ENCODE measurements at regions not wholly inside any gene's neighbourhood (a gene's known extent, or its start where the extent isn't known, plus 50 kb on each side); places are given as distances from the start of the nearest gene placed in this dataset.

DNA sequence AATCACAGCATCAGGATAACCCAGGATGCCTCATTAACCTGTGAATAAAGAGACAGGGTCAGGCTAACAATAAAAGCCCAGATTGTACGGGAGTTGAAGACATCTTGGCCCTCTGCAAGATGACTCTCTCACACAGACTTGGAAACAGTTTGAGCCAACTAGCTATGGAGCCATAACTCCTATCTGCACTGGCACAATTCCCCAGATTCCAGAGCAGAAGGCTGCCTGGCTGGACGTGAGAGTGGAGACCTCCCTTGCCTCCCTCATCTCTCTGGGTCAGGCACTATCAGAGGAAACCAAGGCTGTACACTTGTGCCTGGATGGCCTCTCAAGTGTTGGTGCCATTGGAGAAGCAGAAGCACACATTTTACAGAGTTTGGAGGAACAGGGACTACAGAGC, 312.6 kb downstream of the THBS2 start:
- TF ChIP-seq, protein P1, sequence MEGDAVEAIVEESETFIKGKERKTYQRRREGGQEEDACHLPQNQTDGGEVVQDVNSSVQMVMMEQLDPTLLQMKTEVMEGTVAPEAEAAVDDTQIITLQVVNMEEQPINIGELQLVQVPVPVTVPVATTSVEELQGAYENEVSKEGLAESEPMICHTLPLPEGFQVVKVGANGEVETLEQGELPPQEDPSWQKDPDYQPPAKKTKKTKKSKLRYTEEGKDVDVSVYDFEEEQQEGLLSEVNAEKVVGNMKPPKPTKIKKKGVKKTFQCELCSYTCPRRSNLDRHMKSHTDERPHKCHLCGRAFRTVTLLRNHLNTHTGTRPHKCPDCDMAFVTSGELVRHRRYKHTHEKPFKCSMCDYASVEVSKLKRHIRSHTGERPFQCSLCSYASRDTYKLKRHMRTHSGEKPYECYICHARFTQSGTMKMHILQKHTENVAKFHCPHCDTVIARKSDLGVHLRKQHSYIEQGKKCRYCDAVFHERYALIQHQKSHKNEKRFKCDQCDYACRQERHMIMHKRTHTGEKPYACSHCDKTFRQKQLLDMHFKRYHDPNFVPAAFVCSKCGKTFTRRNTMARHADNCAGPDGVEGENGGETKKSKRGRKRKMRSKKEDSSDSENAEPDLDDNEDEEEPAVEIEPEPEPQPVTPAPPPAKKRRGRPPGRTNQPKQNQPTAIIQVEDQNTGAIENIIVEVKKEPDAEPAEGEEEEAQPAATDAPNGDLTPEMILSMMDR (IDR thresholded peaks at IDR 0.05): no peak
- TF ChIP-seq, protein P2, sequence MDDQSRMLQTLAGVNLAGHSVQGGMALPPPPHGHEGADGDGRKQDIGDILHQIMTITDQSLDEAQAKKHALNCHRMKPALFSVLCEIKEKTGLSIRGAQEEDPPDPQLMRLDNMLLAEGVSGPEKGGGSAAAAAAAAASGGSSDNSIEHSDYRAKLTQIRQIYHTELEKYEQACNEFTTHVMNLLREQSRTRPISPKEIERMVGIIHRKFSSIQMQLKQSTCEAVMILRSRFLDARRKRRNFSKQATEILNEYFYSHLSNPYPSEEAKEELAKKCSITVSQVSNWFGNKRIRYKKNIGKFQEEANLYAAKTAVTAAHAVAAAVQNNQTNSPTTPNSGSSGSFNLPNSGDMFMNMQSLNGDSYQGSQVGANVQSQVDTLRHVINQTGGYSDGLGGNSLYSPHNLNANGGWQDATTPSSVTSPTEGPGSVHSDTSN (IDR thresholded peaks at IDR 0.05): no peak
- TF ChIP-seq, protein P3, sequence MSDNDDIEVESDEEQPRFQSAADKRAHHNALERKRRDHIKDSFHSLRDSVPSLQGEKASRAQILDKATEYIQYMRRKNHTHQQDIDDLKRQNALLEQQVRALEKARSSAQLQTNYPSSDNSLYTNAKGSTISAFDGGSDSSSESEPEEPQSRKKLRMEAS (IDR thresholded peaks at IDR 0.05; ENCODE audit: low read depth): no peak
- TF ChIP-seq NRF1 (IDR thresholded peaks at IDR 0.05; ENCODE audit: low read depth, low read length): no peak
